ENCODE measurements at regions not wholly inside any gene's neighbourhood (a gene's known extent, or its start where the extent isn't known, plus 50 kb on each side); places are given as distances from the start of the nearest gene placed in this dataset.

- intact Hi-C loops (cut with DNase I) = no loop called here
- Histone ChIP-seq H3K4me1 (replicated peaks in 1 of 2) (peaks cover 0 to 4% of the 10 kb centered on the region in 2 donors), H3K4me3 (no peak overlapping the region), H3K27ac (no peak overlapping the region), H3K9me3 (replicated peaks in 1 of 3) (no peaks in the 10 kb centered on the region), H3K27me3 (peaks cover 1% of the 10 kb centered on the region), H3K36me3 (replicated peaks in 1 of 2) (no peaks in the 10 kb centered on the region)
- TF ChIP-seq, protein P1, sequence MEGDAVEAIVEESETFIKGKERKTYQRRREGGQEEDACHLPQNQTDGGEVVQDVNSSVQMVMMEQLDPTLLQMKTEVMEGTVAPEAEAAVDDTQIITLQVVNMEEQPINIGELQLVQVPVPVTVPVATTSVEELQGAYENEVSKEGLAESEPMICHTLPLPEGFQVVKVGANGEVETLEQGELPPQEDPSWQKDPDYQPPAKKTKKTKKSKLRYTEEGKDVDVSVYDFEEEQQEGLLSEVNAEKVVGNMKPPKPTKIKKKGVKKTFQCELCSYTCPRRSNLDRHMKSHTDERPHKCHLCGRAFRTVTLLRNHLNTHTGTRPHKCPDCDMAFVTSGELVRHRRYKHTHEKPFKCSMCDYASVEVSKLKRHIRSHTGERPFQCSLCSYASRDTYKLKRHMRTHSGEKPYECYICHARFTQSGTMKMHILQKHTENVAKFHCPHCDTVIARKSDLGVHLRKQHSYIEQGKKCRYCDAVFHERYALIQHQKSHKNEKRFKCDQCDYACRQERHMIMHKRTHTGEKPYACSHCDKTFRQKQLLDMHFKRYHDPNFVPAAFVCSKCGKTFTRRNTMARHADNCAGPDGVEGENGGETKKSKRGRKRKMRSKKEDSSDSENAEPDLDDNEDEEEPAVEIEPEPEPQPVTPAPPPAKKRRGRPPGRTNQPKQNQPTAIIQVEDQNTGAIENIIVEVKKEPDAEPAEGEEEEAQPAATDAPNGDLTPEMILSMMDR (IDR thresholded peaks at IDR 0.05) = no peak
- TF ChIP-seq POLR2A (IDR thresholded peaks at IDR 0.05) = no peak
- no peak for DNase-seq
- WGBS, 4 donors = 90 to 94% (median 91%) methylated on average over 4 of the region's 4 CpGs
Measured at GRCh38 chr2:19733390-19733789, 168.4 kb downstream of the TTC32 start.

DNA sequence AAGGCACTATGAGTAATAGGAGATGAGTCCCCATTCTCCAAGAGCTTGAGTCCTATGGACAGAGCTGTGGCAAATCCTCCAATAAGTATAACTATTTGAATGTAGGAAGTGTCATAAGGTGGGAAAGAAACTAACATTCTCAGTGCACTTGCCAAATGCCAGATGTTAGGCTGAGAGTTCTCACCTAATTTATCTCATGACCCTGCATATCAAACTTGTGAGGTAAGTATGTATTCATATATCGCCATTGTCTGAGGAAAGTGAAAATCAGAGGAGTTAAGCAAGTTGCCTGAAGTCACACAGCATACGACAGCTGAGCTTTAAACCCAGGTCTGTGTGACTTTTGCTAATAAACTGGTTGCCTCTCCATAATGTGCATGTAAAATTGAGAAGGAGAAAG lies 169.5 kb downstream of the TTC32 start:
- no peaks in the 10 kb centered on the region for H3K27me3 ChIP-seq
- H3K9me3 ChIP-seq (replicated peaks in 1 of 3) = no peaks in the 10 kb centered on the region
- no peak for DNase-seq
- no peaks in the 10 kb centered on the region for H3K36me3 ChIP-seq (replicated peaks in 1 of 2)
- 91 to 96% (median 94%) methylated on average over 2 of the region's 2 CpGs for WGBS, 4 donors
- intact Hi-C loops (cut with DNase I) = no loop called here
- TF ChIP-seq POLR2A (IDR thresholded peaks at IDR 0.05) = no peak
- TF ChIP-seq, protein P1 (IDR thresholded peaks at IDR 0.05) = no peak
- H3K27ac ChIP-seq = no peak overlapping the region
- no peak overlapping the region for H3K4me3 ChIP-seq
- H3K4me1 ChIP-seq (replicated peaks in 1 of 2) = peaks cover 0 to 4% of the 10 kb centered on the region in 2 donors

GRCh38 chr2:19731515-19731914 lies 170.3 kb downstream of the TTC32 start:
- Histone ChIP-seq H3K27me3 (no peaks in the 10 kb centered on the region), H3K4me3 (no peak overlapping the region), H3K36me3 (replicated peaks in 1 of 2) (no peaks in the 10 kb centered on the region), H3K27ac (no peak overlapping the region), H3K9me3 (replicated peaks in 1 of 3) (no peaks in the 10 kb centered on the region), H3K4me1 (replicated peaks in 1 of 2) (peaks cover 0 to 4% of the 10 kb centered on the region in 2 donors)
- no peak for DNase-seq
- intact Hi-C loops (cut with DNase I) = no loop called here
- TF ChIP-seq, protein P1 (IDR thresholded peaks at IDR 0.05) = no peak
- no peak for TF ChIP-seq POLR2A (IDR thresholded peaks at IDR 0.05)
- WGBS, 4 donors = 74 to 100% (median 88%) methylated on average over 1 to 2 of the region's 2 CpGs

DNA sequence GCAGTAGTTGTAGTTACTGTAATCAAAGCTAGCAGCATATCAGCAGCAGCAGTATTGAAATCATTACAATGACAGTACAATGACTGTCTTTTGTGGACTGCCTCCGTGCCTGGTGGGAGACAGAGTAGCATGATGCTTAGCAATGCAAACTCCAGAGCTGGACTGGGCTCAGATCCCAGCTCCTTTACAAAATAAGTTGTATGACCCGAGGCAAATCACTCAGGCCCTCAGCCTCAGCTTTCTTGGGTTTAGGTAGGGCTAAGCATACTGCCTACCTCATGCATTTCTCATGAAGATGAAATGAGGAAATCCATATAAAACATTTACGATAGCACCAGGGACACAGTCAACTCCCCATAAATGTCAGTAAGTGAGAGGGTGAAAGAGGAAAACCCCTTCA lies 170.7 kb downstream of the TTC32 start:
- 62 to 91% (median 84%) methylated on average over 3 of the region's 3 CpGs for WGBS, 4 donors
- no peak for TF ChIP-seq POLR2A (IDR thresholded peaks at IDR 0.05)
- TF ChIP-seq, protein P1 (IDR thresholded peaks at IDR 0.05) = no peak
- Histone ChIP-seq H3K36me3 (replicated peaks in 1 of 2) (no peaks in the 10 kb centered on the region), H3K4me3 (no peak overlapping the region), H3K9me3 (replicated peaks in 1 of 3) (no peaks in the 10 kb centered on the region), H3K4me1 (replicated peaks in 1 of 2) (peaks cover 0 to 4% of the 10 kb centered on the region in 2 donors), H3K27ac (no peak overlapping the region), H3K27me3 (no peaks in the 10 kb centered on the region)
- intact Hi-C loops (cut with DNase I) = no loop called here
- DNase-seq = no peak

Data from adrenal gland (tissue), 9 donors.